ENCODE measurements at regions not wholly inside any gene's neighbourhood (a gene's known extent, or its start where the extent isn't known, plus 50 kb on each side); places are given as distances from the start of the nearest gene placed in this dataset.

GRCh38 chr9:96164268-96164683 lies 137.7 kb downstream of the HSD17B3 start:
- Histone ChIP-seq H3K27me3 (replicated peaks in 2 of 5; ENCODE audit: control insufficient read depth in 4 of 5, insufficient read depth in 5 of 5, low read length in 4 of 5) (peaks cover 0 to 40% (median 25%) of the 10 kb centered on the region in 5 experiments), H3K27ac (ENCODE audit: insufficient read depth in 1 of 2, low read depth in 1 of 2, low read length in 2 of 2, poor library complexity in 1 of 2, severe bottlenecking in 2 of 2) (no peak overlapping the region), H3K9me3 (ENCODE audit: control extremely low read depth in 1 of 5, control insufficient read depth in 4 of 5, insufficient read depth in 2 of 5, low read depth in 1 of 5, low read length in 4 of 5) (peaks cover 0 to 9% (median 2%) of the 10 kb centered on the region in 5 experiments), H3K4me3 (ENCODE audit: control insufficient read depth in 1 of 7, extremely low read depth in 1 of 7, insufficient read depth in 4 of 7, low read depth in 2 of 7, low read length in 6 of 7) (no peak overlapping the region), H3K4me1 (ENCODE audit: control extremely low read depth in 1 of 4, control insufficient read depth in 4 of 4, insufficient read depth in 4 of 4, low read length in 3 of 4) (peaks cover under 1 to 5% (median 2%) of the 10 kb centered on the region in 4 experiments), H3K36me3 (ENCODE audit: control insufficient read depth in 4 of 4, insufficient read depth in 4 of 4, low read length in 3 of 4) (no peaks in the 10 kb centered on the region)
- WGBS (ENCODE audit: insufficient coverage): 92% methylated on average over 11 of the region's 11 CpGs
- ChIA-PET POLR2A (no interaction called here), CTCF (no interaction called here)
- DNase-seq: no peak

- H3K27ac ChIP-seq (ENCODE audit: insufficient read depth in 1 of 2, low read depth in 1 of 2, low read length in 2 of 2, poor library complexity in 1 of 2, severe bottlenecking in 2 of 2): no peak overlapping the region
- H3K27me3 ChIP-seq (replicated peaks in 2 of 5; ENCODE audit: control insufficient read depth in 4 of 5, insufficient read depth in 5 of 5, low read length in 4 of 5): peaks cover 0 to 39% (median 24%) of the 10 kb centered on the region in 5 experiments
- CTCF ChIA-PET: no interaction called here
- WGBS (ENCODE audit: insufficient coverage): 96% methylated on average over 8 of the region's 14 CpGs
- H3K9me3 ChIP-seq (ENCODE audit: control extremely low read depth in 1 of 5, control insufficient read depth in 4 of 5, insufficient read depth in 2 of 5, low read depth in 1 of 5, low read length in 4 of 5): peaks cover 0 to 9% (median 2%) of the 10 kb centered on the region in 5 experiments
- no peak overlapping the region for H3K4me3 ChIP-seq (ENCODE audit: control insufficient read depth in 1 of 7, extremely low read depth in 1 of 7, insufficient read depth in 4 of 7, low read depth in 2 of 7, low read length in 6 of 7)
- no peaks in the 10 kb centered on the region for H3K36me3 ChIP-seq (ENCODE audit: control insufficient read depth in 4 of 4, insufficient read depth in 4 of 4, low read length in 3 of 4)
- no peak for DNase-seq
- POLR2A ChIA-PET: no interaction called here
- H3K4me1 ChIP-seq (ENCODE audit: control extremely low read depth in 1 of 4, control insufficient read depth in 4 of 4, insufficient read depth in 4 of 4, low read length in 3 of 4): peaks cover 3 to 10% (median 7%) of the 10 kb centered on the region in 4 experiments
Observed at GRCh38 chr9:96163712-96164111, 138.3 kb downstream of the HSD17B3 start.

- CTCF ChIA-PET: no interaction called here
- WGBS (ENCODE audit: insufficient coverage): 94% methylated on average over 5 of the region's 7 CpGs
Observed at GRCh38 chr9:96163161-96163560, 138.8 kb downstream of the HSD17B3 start.

GRCh38 chr9:96161819-96162218 lies 140.2 kb downstream of the HSD17B3 start:
- H3K27ac ChIP-seq (ENCODE audit: insufficient read depth in 1 of 2, low read depth in 1 of 2, low read length in 2 of 2, poor library complexity in 1 of 2, severe bottlenecking in 2 of 2): no peak overlapping the region
- no peak overlapping the region for H3K4me3 ChIP-seq (ENCODE audit: control insufficient read depth in 1 of 7, extremely low read depth in 1 of 7, insufficient read depth in 4 of 7, low read depth in 2 of 7, low read length in 6 of 7)
- H3K4me1 ChIP-seq (ENCODE audit: control extremely low read depth in 1 of 4, control insufficient read depth in 4 of 4, insufficient read depth in 4 of 4, low read length in 3 of 4): peaks cover 10 to 28% (median 16%) of the 10 kb centered on the region in 4 experiments
- 85% methylated on average over 6 of the region's 7 CpGs for WGBS (ENCODE audit: insufficient coverage)
- H3K27me3 ChIP-seq (replicated peaks in 2 of 5; ENCODE audit: control insufficient read depth in 4 of 5, insufficient read depth in 5 of 5, low read length in 4 of 5): peaks cover 0 to 38% (median 17%) of the 10 kb centered on the region in 5 experiments
- ChIA-PET CTCF (interaction anchor here (0.9 kb wide), 1 partner anchor 11 kb away, joined by 3 read pairs; no protein-coding TSS in a partner anchor), POLR2A (no interaction called here)
- DNase-seq: no peak
- no peaks in the 10 kb centered on the region for H3K36me3 ChIP-seq (ENCODE audit: control insufficient read depth in 4 of 4, insufficient read depth in 4 of 4, low read length in 3 of 4)
- peaks cover 0 to 9% (median 2%) of the 10 kb centered on the region in 5 experiments for H3K9me3 ChIP-seq (ENCODE audit: control extremely low read depth in 1 of 5, control insufficient read depth in 4 of 5, insufficient read depth in 2 of 5, low read depth in 1 of 5, low read length in 4 of 5)

More at GRCh38 chr9:96163161-96163560, 138.8 kb downstream of the HSD17B3 start:
- Histone ChIP-seq H3K4me3 (ENCODE audit: control insufficient read depth in 1 of 7, extremely low read depth in 1 of 7, insufficient read depth in 4 of 7, low read depth in 2 of 7, low read length in 6 of 7) (no peak overlapping the region), H3K36me3 (ENCODE audit: control insufficient read depth in 4 of 4, insufficient read depth in 4 of 4, low read length in 3 of 4) (no peaks in the 10 kb centered on the region), H3K4me1 (ENCODE audit: control extremely low read depth in 1 of 4, control insufficient read depth in 4 of 4, insufficient read depth in 4 of 4, low read length in 3 of 4) (peaks cover 8 to 15% (median 12%) of the 10 kb centered on the region in 4 experiments), H3K27ac (ENCODE audit: insufficient read depth in 1 of 2, low read depth in 1 of 2, low read length in 2 of 2, poor library complexity in 1 of 2, severe bottlenecking in 2 of 2) (no peak overlapping the region), H3K27me3 (replicated peaks in 2 of 5; ENCODE audit: control insufficient read depth in 4 of 5, insufficient read depth in 5 of 5, low read length in 4 of 5) (peaks cover 0 to 38% (median 21%) of the 10 kb centered on the region in 5 experiments), H3K9me3 (ENCODE audit: control extremely low read depth in 1 of 5, control insufficient read depth in 4 of 5, insufficient read depth in 2 of 5, low read depth in 1 of 5, low read length in 4 of 5) (peaks cover 0 to 9% (median 2%) of the 10 kb centered on the region in 5 experiments)
- POLR2A ChIA-PET: no interaction called here
- no peak for DNase-seq

- Histone ChIP-seq H3K9me3 (ENCODE audit: control extremely low read depth in 1 of 5, control insufficient read depth in 4 of 5, insufficient read depth in 2 of 5, low read depth in 1 of 5, low read length in 4 of 5) (peaks cover 0 to 9% (median 2%) of the 10 kb centered on the region in 5 experiments), H3K4me3 (ENCODE audit: control insufficient read depth in 1 of 7, extremely low read depth in 1 of 7, insufficient read depth in 4 of 7, low read depth in 2 of 7, low read length in 6 of 7) (no peak overlapping the region), H3K27me3 (replicated peaks in 2 of 5; ENCODE audit: control insufficient read depth in 4 of 5, insufficient read depth in 5 of 5, low read length in 4 of 5) (peaks cover 0 to 43% (median 21%) of the 10 kb centered on the region in 5 experiments), H3K27ac (ENCODE audit: insufficient read depth in 1 of 2, low read depth in 1 of 2, low read length in 2 of 2, poor library complexity in 1 of 2, severe bottlenecking in 2 of 2) (no peak overlapping the region), H3K36me3 (ENCODE audit: control insufficient read depth in 4 of 4, insufficient read depth in 4 of 4, low read length in 3 of 4) (no peaks in the 10 kb centered on the region), H3K4me1 (ENCODE audit: control extremely low read depth in 1 of 4, control insufficient read depth in 4 of 4, insufficient read depth in 4 of 4, low read length in 3 of 4) (peaks cover 10 to 32% (median 16%) of the 10 kb centered on the region in 4 experiments)
- ChIA-PET CTCF (interaction anchor here (0.8 kb wide), 1 partner anchor 58 kb away, joined by 3 read pairs; no protein-coding TSS in a partner anchor), POLR2A (no interaction called here)
- no peak for DNase-seq
- WGBS (ENCODE audit: insufficient coverage): 96% methylated on average over 5 of the region's 5 CpGs
Observed at GRCh38 chr9:96160866-96161265, 141.1 kb downstream of the HSD17B3 start.

- 91% methylated on average over 6 of the region's 6 CpGs for WGBS (ENCODE audit: insufficient coverage)
- CTCF ChIA-PET: interaction anchor here (0.8 kb wide), 1 partner anchor 58 kb away, joined by 3 read pairs; no protein-coding TSS in a partner anchor
- POLR2A ChIA-PET: no interaction called here
Observed at GRCh38 chr9:96160168-96160567, 141.8 kb downstream of the HSD17B3 start.

GRCh38 chr9:96159596-96159995 lies 142.4 kb downstream of the HSD17B3 start:
- H3K4me1 ChIP-seq (ENCODE audit: control extremely low read depth in 1 of 4, control insufficient read depth in 4 of 4, insufficient read depth in 4 of 4, low read length in 3 of 4): peaks cover 10 to 32% (median 16%) of the 10 kb centered on the region in 4 experiments
- no peak overlapping the region for H3K27ac ChIP-seq (ENCODE audit: insufficient read depth in 1 of 2, low read depth in 1 of 2, low read length in 2 of 2, poor library complexity in 1 of 2, severe bottlenecking in 2 of 2)
- no peak overlapping the region for H3K4me3 ChIP-seq (ENCODE audit: control insufficient read depth in 1 of 7, extremely low read depth in 1 of 7, insufficient read depth in 4 of 7, low read depth in 2 of 7, low read length in 6 of 7)
- CTCF ChIA-PET: no interaction called here
- peaks cover 0 to 41% (median 19%) of the 10 kb centered on the region in 5 experiments for H3K27me3 ChIP-seq (replicated peaks in 2 of 5; ENCODE audit: control insufficient read depth in 4 of 5, insufficient read depth in 5 of 5, low read length in 4 of 5)
- POLR2A ChIA-PET: no interaction called here
- no peaks in the 10 kb centered on the region for H3K36me3 ChIP-seq (ENCODE audit: control insufficient read depth in 4 of 4, insufficient read depth in 4 of 4, low read length in 3 of 4)
- 90% methylated on average over 4 of the region's 4 CpGs for WGBS (ENCODE audit: insufficient coverage)
- H3K9me3 ChIP-seq (ENCODE audit: control extremely low read depth in 1 of 5, control insufficient read depth in 4 of 5, insufficient read depth in 2 of 5, low read depth in 1 of 5, low read length in 4 of 5): peaks cover 0 to 9% (median 2%) of the 10 kb centered on the region in 5 experiments
- DNase-seq: no peak

More at GRCh38 chr9:96160168-96160567, 141.8 kb downstream of the HSD17B3 start:
- DNase-seq: no peak
- peaks cover 10 to 32% (median 16%) of the 10 kb centered on the region in 4 experiments for H3K4me1 ChIP-seq (ENCODE audit: control extremely low read depth in 1 of 4, control insufficient read depth in 4 of 4, insufficient read depth in 4 of 4, low read length in 3 of 4)
- H3K4me3 ChIP-seq (ENCODE audit: control insufficient read depth in 1 of 7, extremely low read depth in 1 of 7, insufficient read depth in 4 of 7, low read depth in 2 of 7, low read length in 6 of 7): no peak overlapping the region
- no peak overlapping the region for H3K27ac ChIP-seq (ENCODE audit: insufficient read depth in 1 of 2, low read depth in 1 of 2, low read length in 2 of 2, poor library complexity in 1 of 2, severe bottlenecking in 2 of 2)
- peaks cover 0 to 43% (median 21%) of the 10 kb centered on the region in 5 experiments for H3K27me3 ChIP-seq (replicated peaks in 2 of 5; ENCODE audit: control insufficient read depth in 4 of 5, insufficient read depth in 5 of 5, low read length in 4 of 5)
- no peaks in the 10 kb centered on the region for H3K36me3 ChIP-seq (ENCODE audit: control insufficient read depth in 4 of 4, insufficient read depth in 4 of 4, low read length in 3 of 4)
- H3K9me3 ChIP-seq (ENCODE audit: control extremely low read depth in 1 of 5, control insufficient read depth in 4 of 5, insufficient read depth in 2 of 5, low read depth in 1 of 5, low read length in 4 of 5): peaks cover 0 to 9% (median 2%) of the 10 kb centered on the region in 5 experiments
